ENCODE measurements at regions not wholly inside any gene's neighbourhood (a gene's known extent, or its start where the extent isn't known, plus 50 kb on each side); places are given as distances from the start of the nearest gene placed in this dataset.
A peak's percentile ranks its signal among the peaks of the same experiment; 100 is the strongest.

- Histone ChIP-seq H3K36me3 (ENCODE audit: insufficient read depth, low read length) (no peaks in the 10 kb centered on the region), H2AFZ (ENCODE audit: low read depth, low read length) (no peak overlapping the region), H3K4me2 (ENCODE audit: insufficient read depth, low read length) (no peak overlapping the region), H3K27ac (ENCODE audit: low read length) (no peak overlapping the region), H3K4me1 (ENCODE audit: insufficient read depth, low read length) (no peaks in the 10 kb centered on the region), H3K4me3 (ENCODE audit: low read depth in 1 of 2, low read length in 2 of 2) (no peak overlapping the region), H3K9ac (ENCODE audit: low read depth, low read length) (no peak overlapping the region), H3K9me3 (ENCODE audit: insufficient read depth, low read length, severe bottlenecking) (no peaks in the 10 kb centered on the region), H3K79me2 (ENCODE audit: insufficient read depth, low read length) (no peaks in the 10 kb centered on the region), H4K20me1 (ENCODE audit: insufficient read depth, low read length) (no peaks in the 10 kb centered on the region), H3K27me3 (ENCODE audit: insufficient read depth, low read length, poor library complexity) (no peaks in the 10 kb centered on the region)
- DNase-seq (no peak), ATAC-seq (ENCODE audit: insufficient read depth, low read depth) (no peak)
- no peak for TF ChIP-seq EZH2 (IDR thresholded peaks at IDR 0.05; ENCODE audit: borderline replicate concordance, low read depth, low read length, severe bottlenecking)
- no peak for TF ChIP-seq CTCF (IDR thresholded peaks at IDR 0.05; ENCODE audit: borderline replicate concordance, extremely low read depth, low read length, poor library complexity, severe bottlenecking)
Observed at GRCh38 chr6:21522143-21522747, 71.3 kb upstream of the SOX4 start.

DNA sequence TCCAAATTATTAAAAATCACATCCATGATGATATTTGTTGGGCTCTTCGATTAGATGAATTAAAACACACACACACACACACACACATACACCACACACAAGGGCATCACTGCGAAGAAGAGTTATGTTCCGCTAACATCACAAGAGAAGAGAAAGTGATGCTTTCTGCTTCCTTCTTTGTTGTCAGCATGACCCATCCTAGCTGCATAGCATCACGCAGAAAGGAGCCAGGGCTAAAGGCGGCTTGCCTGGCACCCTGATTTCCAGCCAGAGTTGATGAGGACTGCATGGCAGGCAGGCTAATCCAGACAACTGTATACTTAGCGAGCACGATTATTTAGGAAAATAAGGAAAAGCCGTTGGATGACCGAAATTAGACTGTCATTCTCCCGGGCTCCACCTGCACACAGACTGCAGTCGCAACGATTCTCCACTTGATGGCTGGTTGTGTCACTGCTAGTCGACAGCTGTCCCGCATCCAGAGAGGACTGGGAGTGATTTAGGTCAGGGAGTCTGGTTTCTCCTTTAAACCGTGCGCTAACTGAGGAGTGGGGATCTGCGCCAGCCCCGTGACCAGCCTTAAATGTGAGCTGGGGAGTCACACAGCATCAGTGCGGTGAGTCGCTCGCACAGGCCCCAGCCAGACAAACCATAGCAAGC, 70.6 kb upstream of the SOX4 start:
- Histone ChIP-seq H3K4me3 (ENCODE audit: low read depth in 1 of 2, low read length in 2 of 2) (no peak overlapping the region), H4K20me1 (ENCODE audit: insufficient read depth, low read length) (no peaks in the 10 kb centered on the region), H3K27ac (ENCODE audit: low read length) (no peak overlapping the region), H3K9ac (ENCODE audit: low read depth, low read length) (no peak overlapping the region), H3K36me3 (ENCODE audit: insufficient read depth, low read length) (no peaks in the 10 kb centered on the region), H2AFZ (ENCODE audit: low read depth, low read length) (no peak overlapping the region), H3K79me2 (ENCODE audit: insufficient read depth, low read length) (no peaks in the 10 kb centered on the region), H3K4me1 (ENCODE audit: insufficient read depth, low read length) (no peaks in the 10 kb centered on the region), H3K4me2 (ENCODE audit: insufficient read depth, low read length) (no peak overlapping the region), H3K27me3 (ENCODE audit: insufficient read depth, low read length, poor library complexity) (no peaks in the 10 kb centered on the region), H3K9me3 (ENCODE audit: insufficient read depth, low read length, severe bottlenecking) (no peaks in the 10 kb centered on the region)
- DNase-seq (no peak), ATAC-seq (ENCODE audit: insufficient read depth, low read depth) (peak; percentile 53; the same call in 1 of the 3 replicates)
- TF ChIP-seq EZH2 (IDR thresholded peaks at IDR 0.05; ENCODE audit: borderline replicate concordance, low read depth, low read length, severe bottlenecking) (no peak), CTCF (IDR thresholded peaks at IDR 0.05; ENCODE audit: borderline replicate concordance, extremely low read depth, low read length, poor library complexity, severe bottlenecking) (peak; percentile 41)

- Histone ChIP-seq H3K4me1 (ENCODE audit: insufficient read depth, low read length) (no peaks in the 10 kb centered on the region), H3K4me3 (ENCODE audit: low read depth in 1 of 2, low read length in 2 of 2) (no peak overlapping the region), H3K9ac (ENCODE audit: low read depth, low read length) (no peak overlapping the region), H4K20me1 (ENCODE audit: insufficient read depth, low read length) (no peaks in the 10 kb centered on the region), H3K36me3 (ENCODE audit: insufficient read depth, low read length) (no peaks in the 10 kb centered on the region), H2AFZ (ENCODE audit: low read depth, low read length) (no peak overlapping the region), H3K79me2 (ENCODE audit: insufficient read depth, low read length) (no peaks in the 10 kb centered on the region), H3K4me2 (ENCODE audit: insufficient read depth, low read length) (no peak overlapping the region), H3K27ac (ENCODE audit: low read length) (no peak overlapping the region), H3K9me3 (ENCODE audit: insufficient read depth, low read length, severe bottlenecking) (no peaks in the 10 kb centered on the region), H3K27me3 (ENCODE audit: insufficient read depth, low read length, poor library complexity) (no peaks in the 10 kb centered on the region)
- no peak for DNase-seq
- no peak for TF ChIP-seq EZH2 (IDR thresholded peaks at IDR 0.05; ENCODE audit: borderline replicate concordance, low read depth, low read length, severe bottlenecking)
- TF ChIP-seq CTCF (IDR thresholded peaks at IDR 0.05; ENCODE audit: borderline replicate concordance, extremely low read depth, low read length, poor library complexity, severe bottlenecking), result no peak
- ATAC-seq (ENCODE audit: insufficient read depth, low read depth), result no peak
Observed at GRCh38 chr6:21523652-21524051, 69.9 kb upstream of the SOX4 start.

All from DND-41 (cell line).